Neural cell (in vitro differentiated cells): ENCODE measurements at regions not wholly inside any gene's neighbourhood (a gene's known extent, or its start where the extent isn't known, plus 50 kb on each side); places are given as distances from the start of the nearest gene placed in this dataset.

Source experiments
- H2AFZ ChIP-seq: fragments of 200-600, 300-800 bp; sonication (generic), shearing (Covaris generic); 2 replicates; pipeline ENCODE4 v1.6.0; 2014; ENCODE audit warnings: low read depth, mild to moderate bottlenecking, antibody characterized with exemption, low read length, moderate library complexity
- H3F3A ChIP-seq: fragments of 200-600 bp; shearing (Covaris generic); 2 replicates; pipeline ENCODE4 v1.6.1; 2016; ENCODE audit warnings: mild to moderate bottlenecking, moderate library complexity, mixed read lengths, antibody characterized with exemption, low read length; ENCODE audit not compliant: insufficient read depth, poor library complexity, severe bottlenecking
- H3K27ac ChIP-seq: fragments of 200-600, 300-800 bp; sonication (generic), shearing (Covaris generic); 2 replicates; pipeline ENCODE4 v1.5.1; 2014; ENCODE audit warnings: mild to moderate bottlenecking, low read length, moderate library complexity
- H3K27me3 ChIP-seq: fragments of 300-800, 200-600 bp; sonication (generic), shearing (Covaris generic); 2 replicates; pipeline ENCODE4 v1.6.0; 2014; ENCODE audit warnings: mild to moderate bottlenecking, low read depth, low read length, moderate library complexity; ENCODE audit not compliant: insufficient read depth
- H3K36me3 ChIP-seq: fragments of 300-800, 200-600 bp; sonication (generic), shearing (Covaris generic); 2 replicates; pipeline ENCODE4 v1.5.1; 2014; ENCODE audit warnings: mild to moderate bottlenecking, antibody characterized with exemption, low read length, moderate library complexity; ENCODE audit not compliant: insufficient read depth
- H3K4me2 ChIP-seq: fragments of 300-800, 200-600 bp; sonication (generic), shearing (Covaris generic); 2 replicates; pipeline ENCODE4 v1.6.0; 2014; ENCODE audit warnings: mild to moderate bottlenecking, low read length
- H3K4me3 ChIP-seq: fragments of 300-800, 200-600 bp; sonication (generic), shearing (Covaris generic); 2 replicates; pipeline ENCODE4 v1.5.1; 2014; ENCODE audit warnings: mild to moderate bottlenecking, low read length, moderate library complexity
- H3K79me2 ChIP-seq: fragments of 200-600 bp; shearing (Covaris generic); replicated peaks from 2 replicates; pipeline ENCODE4 v1.6.0; 2014; ENCODE audit warnings: mild to moderate bottlenecking, low read length, moderate library complexity; ENCODE audit not compliant: insufficient read depth
- H3K9ac ChIP-seq: fragments of 300-800, 200-600 bp; sonication (generic), shearing (Covaris generic); 2 replicates; pipeline ENCODE4 v1.6.1; 2016; ENCODE audit warnings: mild to moderate bottlenecking, low read length, mixed read lengths
- H3K9me2 ChIP-seq: fragments of 200-600 bp; shearing (Covaris generic); 2 replicates; pipeline ENCODE4 v1.6.1; 2016; ENCODE audit warnings: mild to moderate bottlenecking, low read length, mixed read lengths; ENCODE audit not compliant: insufficient read depth
- H3K9me3 ChIP-seq: fragments of 200-600, 300-800 bp; sonication (generic), shearing (Covaris generic); 2 replicates; pipeline ENCODE4 v1.6.1; 2016; ENCODE audit warnings: mild to moderate bottlenecking, mixed run types, low read length, moderate library complexity, mixed read lengths
- H4K20me1 ChIP-seq: fragments of 200-600 bp; shearing (Covaris generic); 2 replicates; pipeline ENCODE4 v1.6.1; 2016; ENCODE audit warnings: mild to moderate bottlenecking, mixed run types; ENCODE audit not compliant: insufficient read depth
- EP300 ChIP-seq: fragments of 450-650 bp; conservative IDR thresholded peaks from 2 replicates; pipeline ENCODE4 v1.6.1; 2014; ENCODE audit warnings: antibody characterized with exemption, mild to moderate bottlenecking, moderate library complexity; ENCODE audit not compliant: poor library complexity, severe bottlenecking
- EZH2 ChIP-seq: fragments of 200-600, 300-800 bp; shearing (Covaris generic), sonication (generic); IDR thresholded peaks from 2 replicates; pipeline ENCODE4 v1.6.1; 2014; ENCODE audit warnings: antibody characterized with exemption, low read length, borderline replicate concordance, mild to moderate bottlenecking; ENCODE audit not compliant: insufficient read depth, poor library complexity, severe bottlenecking
- MXI1 ChIP-seq: fragments of 450-650 bp; conservative IDR thresholded peaks from 2 replicates; pipeline ENCODE4 v1.6.1; 2014; ENCODE audit warnings: antibody characterized with exemption, mild to moderate bottlenecking; ENCODE audit not compliant: poor library complexity, severe bottlenecking
- POLR2AphosphoS5 ChIP-seq: IDR thresholded peaks from 2 replicates; pipeline ENCODE4 v1.6.1; 2012
- RAD21 ChIP-seq: fragments of 450-650 bp; conservative IDR thresholded peaks from 2 replicates; pipeline ENCODE4 v1.6.1; 2014; ENCODE audit warnings: antibody characterized with exemption, mild to moderate bottlenecking, moderate library complexity
- SMC3 ChIP-seq: fragments of 450-650 bp; conservative IDR thresholded peaks from 2 replicates; pipeline ENCODE4 v1.6.1; 2014; ENCODE audit warnings: antibody characterized with exemption, mild to moderate bottlenecking, moderate library complexity; ENCODE audit not compliant: poor library complexity
- TAF1 ChIP-seq: IDR thresholded peaks from 2 replicates; pipeline ENCODE4 v1.6.1; 2012; ENCODE audit warnings: low read depth
- TF ChIP-seq, protein P1 (sequence below): fragments of 450-650 bp; IDR thresholded peaks from 2 replicates; pipeline ENCODE4 v1.5.1; 2014; ENCODE audit warnings: antibody characterized with exemption, mild to moderate bottlenecking, moderate library complexity; ENCODE audit not compliant: poor library complexity, severe bottlenecking
- TF ChIP-seq, protein P2 (sequence below): IDR thresholded peaks from 2 replicates; pipeline ENCODE4 v1.6.1; 2012; ENCODE audit warnings: borderline replicate concordance

DNA sequence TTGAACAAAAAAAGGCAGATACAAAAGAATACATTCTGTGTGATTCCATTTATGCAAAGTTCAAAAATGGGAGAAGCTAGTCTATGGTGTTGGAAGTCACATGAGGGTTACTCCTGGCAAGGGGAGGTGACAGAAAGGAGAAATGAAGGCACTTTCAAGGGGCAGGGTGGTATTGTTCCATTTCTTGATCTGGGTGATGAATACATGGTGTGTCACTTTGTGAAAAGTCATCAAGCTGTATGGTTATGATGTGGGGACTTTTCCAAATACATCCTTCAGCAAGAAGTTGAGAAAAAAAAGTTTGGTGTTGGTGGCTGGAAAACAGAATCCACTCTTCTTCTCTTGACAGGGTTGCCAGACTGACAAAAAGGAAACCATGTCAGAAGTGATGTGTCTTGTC lies 60.6 kb upstream of the MDGA1 start:
- no peak overlapping the region for H3K4me3 ChIP-seq
- no peaks in the 10 kb centered on the region for H4K20me1 ChIP-seq
- H3F3A ChIP-seq, result no peaks in the 10 kb centered on the region
- H3K9me3 ChIP-seq, result no peaks in the 10 kb centered on the region
- no peak overlapping the region for H3K9ac ChIP-seq
- H2AFZ ChIP-seq, result no peak overlapping the region
- H3K9me2 ChIP-seq, result no peaks in the 10 kb centered on the region
- no peak overlapping the region for H3K27ac ChIP-seq
- no peaks in the 10 kb centered on the region for H3K36me3 ChIP-seq
- no peak overlapping the region for H3K4me2 ChIP-seq
- no peaks in the 10 kb centered on the region for H3K27me3 ChIP-seq
- TF ChIP-seq, protein P1, sequence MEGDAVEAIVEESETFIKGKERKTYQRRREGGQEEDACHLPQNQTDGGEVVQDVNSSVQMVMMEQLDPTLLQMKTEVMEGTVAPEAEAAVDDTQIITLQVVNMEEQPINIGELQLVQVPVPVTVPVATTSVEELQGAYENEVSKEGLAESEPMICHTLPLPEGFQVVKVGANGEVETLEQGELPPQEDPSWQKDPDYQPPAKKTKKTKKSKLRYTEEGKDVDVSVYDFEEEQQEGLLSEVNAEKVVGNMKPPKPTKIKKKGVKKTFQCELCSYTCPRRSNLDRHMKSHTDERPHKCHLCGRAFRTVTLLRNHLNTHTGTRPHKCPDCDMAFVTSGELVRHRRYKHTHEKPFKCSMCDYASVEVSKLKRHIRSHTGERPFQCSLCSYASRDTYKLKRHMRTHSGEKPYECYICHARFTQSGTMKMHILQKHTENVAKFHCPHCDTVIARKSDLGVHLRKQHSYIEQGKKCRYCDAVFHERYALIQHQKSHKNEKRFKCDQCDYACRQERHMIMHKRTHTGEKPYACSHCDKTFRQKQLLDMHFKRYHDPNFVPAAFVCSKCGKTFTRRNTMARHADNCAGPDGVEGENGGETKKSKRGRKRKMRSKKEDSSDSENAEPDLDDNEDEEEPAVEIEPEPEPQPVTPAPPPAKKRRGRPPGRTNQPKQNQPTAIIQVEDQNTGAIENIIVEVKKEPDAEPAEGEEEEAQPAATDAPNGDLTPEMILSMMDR, result no peak
- TF ChIP-seq SMC3 (no peak), POLR2AphosphoS5 (no peak), EZH2 (no peak), TAF1 (no peak), EP300 (no peak), RAD21 (no peak), MXI1 (no peak)
- TF ChIP-seq, protein P2, sequence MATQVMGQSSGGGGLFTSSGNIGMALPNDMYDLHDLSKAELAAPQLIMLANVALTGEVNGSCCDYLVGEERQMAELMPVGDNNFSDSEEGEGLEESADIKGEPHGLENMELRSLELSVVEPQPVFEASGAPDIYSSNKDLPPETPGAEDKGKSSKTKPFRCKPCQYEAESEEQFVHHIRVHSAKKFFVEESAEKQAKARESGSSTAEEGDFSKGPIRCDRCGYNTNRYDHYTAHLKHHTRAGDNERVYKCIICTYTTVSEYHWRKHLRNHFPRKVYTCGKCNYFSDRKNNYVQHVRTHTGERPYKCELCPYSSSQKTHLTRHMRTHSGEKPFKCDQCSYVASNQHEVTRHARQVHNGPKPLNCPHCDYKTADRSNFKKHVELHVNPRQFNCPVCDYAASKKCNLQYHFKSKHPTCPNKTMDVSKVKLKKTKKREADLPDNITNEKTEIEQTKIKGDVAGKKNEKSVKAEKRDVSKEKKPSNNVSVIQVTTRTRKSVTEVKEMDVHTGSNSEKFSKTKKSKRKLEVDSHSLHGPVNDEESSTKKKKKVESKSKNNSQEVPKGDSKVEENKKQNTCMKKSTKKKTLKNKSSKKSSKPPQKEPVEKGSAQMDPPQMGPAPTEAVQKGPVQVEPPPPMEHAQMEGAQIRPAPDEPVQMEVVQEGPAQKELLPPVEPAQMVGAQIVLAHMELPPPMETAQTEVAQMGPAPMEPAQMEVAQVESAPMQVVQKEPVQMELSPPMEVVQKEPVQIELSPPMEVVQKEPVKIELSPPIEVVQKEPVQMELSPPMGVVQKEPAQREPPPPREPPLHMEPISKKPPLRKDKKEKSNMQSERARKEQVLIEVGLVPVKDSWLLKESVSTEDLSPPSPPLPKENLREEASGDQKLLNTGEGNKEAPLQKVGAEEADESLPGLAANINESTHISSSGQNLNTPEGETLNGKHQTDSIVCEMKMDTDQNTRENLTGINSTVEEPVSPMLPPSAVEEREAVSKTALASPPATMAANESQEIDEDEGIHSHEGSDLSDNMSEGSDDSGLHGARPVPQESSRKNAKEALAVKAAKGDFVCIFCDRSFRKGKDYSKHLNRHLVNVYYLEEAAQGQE, result no peak
- H3K79me2 ChIP-seq, result no peaks in the 10 kb centered on the region

DNA sequence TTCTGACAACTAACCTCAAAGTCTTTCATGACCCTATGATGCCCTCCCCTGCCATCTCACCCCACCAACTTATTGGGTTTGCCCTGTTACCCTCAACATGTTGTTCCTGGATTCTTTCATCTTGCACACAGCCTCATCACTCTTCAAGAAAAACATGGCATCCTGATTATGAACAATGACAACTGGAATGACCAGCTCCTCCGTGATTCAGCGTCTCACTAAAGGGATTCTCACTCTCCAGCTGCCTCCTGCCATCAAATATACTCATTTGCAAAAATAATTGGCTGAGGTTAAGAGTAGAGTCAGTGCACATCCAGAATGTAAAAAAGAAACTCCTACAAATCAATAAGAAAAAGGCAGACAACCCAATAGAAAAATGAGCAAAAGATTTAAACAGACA lies 59.7 kb upstream of the MDGA1 start:
- Histone ChIP-seq H3K4me2 (no peak overlapping the region), H2AFZ (no peak overlapping the region), H3K9me3 (no peaks in the 10 kb centered on the region), H3K27me3 (no peaks in the 10 kb centered on the region), H3K4me3 (no peak overlapping the region), H3K9me2 (no peaks in the 10 kb centered on the region), H3K9ac (no peak overlapping the region), H4K20me1 (no peaks in the 10 kb centered on the region), H3K27ac (no peak overlapping the region), H3F3A (no peaks in the 10 kb centered on the region), H3K79me2 (no peaks in the 10 kb centered on the region), H3K36me3 (no peaks in the 10 kb centered on the region)
- TF ChIP-seq POLR2AphosphoS5, result no peak
- TF ChIP-seq EP300, result no peak
- no peak for TF ChIP-seq SMC3
- TF ChIP-seq TAF1, result no peak
- no peak for TF ChIP-seq MXI1
- TF ChIP-seq EZH2, result no peak
- TF ChIP-seq, protein P1, result no peak
- TF ChIP-seq, protein P2, result no peak
- TF ChIP-seq RAD21, result no peak
